ENCODE measurements at regions not wholly inside any gene's neighbourhood (a gene's known extent, or its start where the extent isn't known, plus 50 kb on each side); places are given as distances from the start of the nearest gene placed in this dataset.
A peak's percentile ranks its signal among the peaks of the same experiment; 100 is the strongest.

DNA sequence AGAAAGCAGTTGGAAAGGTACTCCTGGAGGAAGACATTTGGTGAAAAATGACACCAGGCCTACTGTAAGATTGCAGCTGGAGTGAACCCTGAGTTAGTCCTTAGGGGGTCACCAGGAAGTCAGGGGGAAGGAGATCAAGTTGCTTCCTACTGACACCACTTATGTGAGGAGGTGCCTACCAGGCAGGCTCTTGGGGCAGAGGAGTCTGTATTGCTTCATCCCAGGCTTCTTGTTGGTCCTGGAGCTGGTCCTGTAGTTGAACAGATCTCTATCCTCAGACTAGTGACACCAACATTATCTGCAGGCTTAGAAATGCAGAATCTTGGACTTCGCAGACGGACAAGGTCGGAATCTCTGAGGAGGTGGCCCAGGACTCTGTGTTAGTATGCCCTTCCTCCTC is 116.0 kb upstream of the ARGLU1 start:
- H3K27ac ChIP-seq (ENCODE audit: low read depth in 1 of 2, low read length in 1 of 2): no peak overlapping the region

DNA sequence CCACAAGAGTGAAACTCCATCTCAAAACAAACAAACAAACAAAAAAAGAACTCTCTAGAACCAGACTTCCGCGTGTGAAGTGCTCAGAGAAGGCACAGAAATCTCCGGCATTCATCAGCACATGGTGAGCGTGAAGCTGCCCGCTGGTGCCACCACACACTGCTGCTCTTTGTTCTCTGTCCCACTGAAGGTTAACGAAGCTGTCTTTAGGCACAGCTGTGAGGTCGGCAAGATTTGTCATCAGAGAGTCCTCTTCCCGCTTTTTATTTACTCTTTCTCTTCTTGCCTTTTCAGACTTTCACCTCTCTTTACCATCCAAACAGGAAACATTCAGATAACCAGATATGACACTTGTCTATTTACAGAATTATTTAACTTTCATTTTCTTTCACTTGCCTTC is 115.2 kb upstream of the ARGLU1 start:
- H3K9ac ChIP-seq (ENCODE audit: insufficient read depth in 1 of 2, low read length in 2 of 2): no peak overlapping the region
- 56 to 73% methylated on average over 8 of the region's 8 CpGs for WGBS, 2 donors
- no peaks in the 10 kb centered on the region for H3K9me3 ChIP-seq (ENCODE audit: control insufficient read depth in 4 of 4, insufficient read depth in 3 of 4, low read length in 3 of 4)
- DNase-seq: peak in 1 of 3 donors; percentile 32
- TF ChIP-seq, protein P1, sequence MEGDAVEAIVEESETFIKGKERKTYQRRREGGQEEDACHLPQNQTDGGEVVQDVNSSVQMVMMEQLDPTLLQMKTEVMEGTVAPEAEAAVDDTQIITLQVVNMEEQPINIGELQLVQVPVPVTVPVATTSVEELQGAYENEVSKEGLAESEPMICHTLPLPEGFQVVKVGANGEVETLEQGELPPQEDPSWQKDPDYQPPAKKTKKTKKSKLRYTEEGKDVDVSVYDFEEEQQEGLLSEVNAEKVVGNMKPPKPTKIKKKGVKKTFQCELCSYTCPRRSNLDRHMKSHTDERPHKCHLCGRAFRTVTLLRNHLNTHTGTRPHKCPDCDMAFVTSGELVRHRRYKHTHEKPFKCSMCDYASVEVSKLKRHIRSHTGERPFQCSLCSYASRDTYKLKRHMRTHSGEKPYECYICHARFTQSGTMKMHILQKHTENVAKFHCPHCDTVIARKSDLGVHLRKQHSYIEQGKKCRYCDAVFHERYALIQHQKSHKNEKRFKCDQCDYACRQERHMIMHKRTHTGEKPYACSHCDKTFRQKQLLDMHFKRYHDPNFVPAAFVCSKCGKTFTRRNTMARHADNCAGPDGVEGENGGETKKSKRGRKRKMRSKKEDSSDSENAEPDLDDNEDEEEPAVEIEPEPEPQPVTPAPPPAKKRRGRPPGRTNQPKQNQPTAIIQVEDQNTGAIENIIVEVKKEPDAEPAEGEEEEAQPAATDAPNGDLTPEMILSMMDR (IDR thresholded peaks at IDR 0.05; ENCODE audit: control extremely low read depth, extremely low read depth): no peak
- H3K36me3 ChIP-seq (ENCODE audit: control insufficient read depth in 4 of 4, insufficient read depth in 4 of 4, low read length in 4 of 4): no peaks in the 10 kb centered on the region
- H3K4me1 ChIP-seq (ENCODE audit: control insufficient read depth in 5 of 5, insufficient read depth in 5 of 5, low read length in 5 of 5): peaks cover 0 to 48% (median 12%) of the 10 kb centered on the region in 5 donors
- peak overlapping the region in 1 of 2 donors; percentile 64 for H3K27ac ChIP-seq (ENCODE audit: low read depth in 1 of 2, low read length in 1 of 2)
- no peak for ATAC-seq (ENCODE audit: insufficient read depth, low FRiP score)
- H3K27me3 ChIP-seq (ENCODE audit: control insufficient read depth in 3 of 3, insufficient read depth in 3 of 3, low read length in 2 of 3): no peaks in the 10 kb centered on the region
- no peak overlapping the region for H3K4me3 ChIP-seq

More for the DNA sequence above, 116.0 kb upstream of the ARGLU1 start:
- Histone ChIP-seq H3K27me3 (ENCODE audit: control insufficient read depth in 3 of 3, insufficient read depth in 3 of 3, low read length in 2 of 3) (no peaks in the 10 kb centered on the region), H3K4me3 (no peak overlapping the region), H3K9me3 (ENCODE audit: control insufficient read depth in 4 of 4, insufficient read depth in 3 of 4, low read length in 3 of 4) (no peaks in the 10 kb centered on the region), H3K9ac (ENCODE audit: insufficient read depth in 1 of 2, low read length in 2 of 2) (no peak overlapping the region), H3K36me3 (ENCODE audit: control insufficient read depth in 4 of 4, insufficient read depth in 4 of 4, low read length in 4 of 4) (no peaks in the 10 kb centered on the region), H3K4me1 (ENCODE audit: control insufficient read depth in 5 of 5, insufficient read depth in 5 of 5, low read length in 5 of 5) (peaks cover 0 to 41% (median 10%) of the 10 kb centered on the region in 5 donors)
- no peak for ATAC-seq (ENCODE audit: insufficient read depth, low FRiP score)
- WGBS, 2 donors: 86 to 96% methylated on average over 3 of the region's 3 CpGs
- DNase-seq: no peak
- TF ChIP-seq, protein P1 (IDR thresholded peaks at IDR 0.05; ENCODE audit: control extremely low read depth, extremely low read depth): no peak

DNA sequence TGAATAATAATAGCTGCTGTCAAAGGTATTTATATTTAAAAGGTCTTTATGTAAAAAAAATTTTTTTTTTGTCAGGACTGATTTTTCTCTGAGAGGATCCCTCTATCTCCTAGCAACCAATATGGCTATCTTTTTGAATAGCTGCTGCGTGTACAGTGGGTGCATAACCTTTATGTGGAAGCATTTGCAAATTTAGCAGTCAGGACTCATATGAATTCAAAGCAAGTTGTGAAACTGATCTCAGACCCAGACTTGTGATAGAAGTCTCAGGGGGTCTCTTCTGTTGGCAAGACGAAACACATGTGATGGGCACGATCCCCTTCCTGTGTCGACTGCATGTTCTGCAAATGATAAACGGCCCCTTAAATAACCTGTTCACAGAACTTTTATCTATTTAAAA is 114.1 kb upstream of the ARGLU1 start:
- Histone ChIP-seq H3K36me3 (ENCODE audit: control insufficient read depth in 4 of 4, insufficient read depth in 4 of 4, low read length in 4 of 4) (no peaks in the 10 kb centered on the region), H3K9me3 (ENCODE audit: control insufficient read depth in 4 of 4, insufficient read depth in 3 of 4, low read length in 3 of 4) (no peaks in the 10 kb centered on the region), H3K9ac (ENCODE audit: insufficient read depth in 1 of 2, low read length in 2 of 2) (no peak overlapping the region), H3K4me1 (ENCODE audit: control insufficient read depth in 5 of 5, insufficient read depth in 5 of 5, low read length in 5 of 5) (peaks cover 0 to 51% (median 18%) of the 10 kb centered on the region in 5 donors), H3K4me3 (no peak overlapping the region), H3K27me3 (ENCODE audit: control insufficient read depth in 3 of 3, insufficient read depth in 3 of 3, low read length in 2 of 3) (no peaks in the 10 kb centered on the region), H3K27ac (ENCODE audit: low read depth in 1 of 2, low read length in 1 of 2) (no peak overlapping the region)
- ATAC-seq (ENCODE audit: insufficient read depth, low FRiP score) (no peak), DNase-seq (no peak)
- 77 to 83% methylated on average over 5 of the region's 5 CpGs for WGBS, 2 donors
- TF ChIP-seq, protein P1 (IDR thresholded peaks at IDR 0.05; ENCODE audit: control extremely low read depth, extremely low read depth): no peak

DNA sequence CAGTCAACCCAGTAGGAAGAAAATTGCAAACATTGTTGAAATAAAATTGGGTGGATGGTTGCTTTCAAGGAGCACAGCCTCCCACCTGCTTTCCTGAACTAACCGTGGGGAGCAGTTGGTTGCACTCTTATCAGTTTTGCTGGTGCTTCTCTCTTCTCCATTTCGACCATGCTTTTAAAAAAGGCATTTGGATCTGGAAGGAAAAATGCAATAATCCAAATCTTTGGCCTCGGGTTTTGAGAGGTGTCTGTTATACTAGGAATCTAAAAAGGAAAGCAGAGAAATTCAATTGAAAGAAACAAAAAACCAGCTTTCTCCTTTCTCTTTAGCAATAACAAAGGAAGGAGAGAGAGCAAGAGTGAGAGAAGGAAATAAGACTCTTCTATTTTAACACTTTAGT is 113.6 kb upstream of the ARGLU1 start:
- no peaks in the 10 kb centered on the region for H3K9me3 ChIP-seq (ENCODE audit: control insufficient read depth in 4 of 4, insufficient read depth in 3 of 4, low read length in 3 of 4)
- ATAC-seq (ENCODE audit: insufficient read depth, low FRiP score): no peak
- H3K27ac ChIP-seq (ENCODE audit: low read depth in 1 of 2, low read length in 1 of 2): no peak overlapping the region
- TF ChIP-seq, protein P1 (IDR thresholded peaks at IDR 0.05; ENCODE audit: control extremely low read depth, extremely low read depth): no peak
- H3K27me3 ChIP-seq (ENCODE audit: control insufficient read depth in 3 of 3, insufficient read depth in 3 of 3, low read length in 2 of 3): no peaks in the 10 kb centered on the region
- no peak overlapping the region for H3K4me3 ChIP-seq
- peaks cover 0 to 51% (median 18%) of the 10 kb centered on the region in 5 donors for H3K4me1 ChIP-seq (ENCODE audit: control insufficient read depth in 5 of 5, insufficient read depth in 5 of 5, low read length in 5 of 5)
- no peaks in the 10 kb centered on the region for H3K36me3 ChIP-seq (ENCODE audit: control insufficient read depth in 4 of 4, insufficient read depth in 4 of 4, low read length in 4 of 4)
- 42 to 54% methylated on average over 3 of the region's 3 CpGs for WGBS, 2 donors
- DNase-seq: no peak
- H3K9ac ChIP-seq (ENCODE audit: insufficient read depth in 1 of 2, low read length in 2 of 2): no peak overlapping the region

Measured in lung (tissue), 11 donors.